ENCODE measurements at regions not wholly inside any gene's neighbourhood (a gene's known extent, or its start where the extent isn't known, plus 50 kb on each side); places are given as distances from the start of the nearest gene placed in this dataset.

GRCh38 chr18:40824291-40824690 lies 1130.7 kb upstream of the PIK3C3 start:
- DNase-seq (ENCODE audit: low spot score), result no peak

- no peak for DNase-seq (ENCODE audit: low spot score)
Measured at GRCh38 chr18:40821596-40822243, 1133.3 kb upstream of the PIK3C3 start.

- DNase-seq (ENCODE audit: low spot score), result no peak
Measured at GRCh38 chr18:40812981-40813515, 1142.0 kb upstream of the PIK3C3 start.

GRCh38 chr18:40810372-40810771 lies 1144.7 kb upstream of the PIK3C3 start:
- DNase-seq (ENCODE audit: low spot score), result no peak

- DNase-seq (ENCODE audit: low spot score), result no peak
Measured at GRCh38 chr18:40789286-40789685, 1165.7 kb upstream of the PIK3C3 start.

- no peak for DNase-seq (ENCODE audit: low spot score)
Measured at GRCh38 chr18:40782453-40783130, 1172.4 kb upstream of the PIK3C3 start.

- no peak for DNase-seq (ENCODE audit: low spot score)
Measured at GRCh38 chr18:40769786-40770185, 1185.2 kb upstream of the PIK3C3 start.

- no peak for DNase-seq (ENCODE audit: low spot score)
Measured at GRCh38 chr18:40760251-40760650, 1194.8 kb upstream of the PIK3C3 start.

GRCh38 chr18:40754477-40754876 lies 1200.6 kb upstream of the PIK3C3 start:
- DNase-seq (ENCODE audit: low spot score), result no peak

- no peak for DNase-seq (ENCODE audit: low spot score)
Measured at GRCh38 chr18:40752316-40752715, 1202.7 kb upstream of the PIK3C3 start.

GRCh38 chr18:40751186-40751585 lies 1203.8 kb upstream of the PIK3C3 start:
- DNase-seq (ENCODE audit: low spot score), result no peak

- no peak for DNase-seq (ENCODE audit: low spot score)
Measured at GRCh38 chr18:40739029-40739428, 1216.0 kb upstream of the PIK3C3 start.

GRCh38 chr18:40738321-40738880 lies 1216.6 kb upstream of the PIK3C3 start:
- no peak for DNase-seq (ENCODE audit: low spot score)

- DNase-seq (ENCODE audit: low spot score), result no peak
Measured at GRCh38 chr18:40708726-40709125, 1246.3 kb upstream of the PIK3C3 start.

- DNase-seq (ENCODE audit: low spot score), result no peak
Measured at GRCh38 chr18:40707797-40708196, 1247.2 kb upstream of the PIK3C3 start.

- DNase-seq (ENCODE audit: low spot score), result no peak
Measured at GRCh38 chr18:40698129-40698528, 1256.9 kb upstream of the PIK3C3 start.

- no peak for DNase-seq (ENCODE audit: low spot score)
Measured at GRCh38 chr18:40695526-40695925, 1259.5 kb upstream of the PIK3C3 start.

GRCh38 chr18:40692871-40693270 lies 1262.2 kb upstream of the PIK3C3 start:
- DNase-seq (ENCODE audit: low spot score), result no peak

GRCh38 chr18:40690062-40690461 lies 1265.0 kb upstream of the PIK3C3 start:
- no peak for DNase-seq (ENCODE audit: low spot score)

GRCh38 chr18:40687399-40687798 lies 1267.6 kb upstream of the PIK3C3 start:
- no peak for DNase-seq (ENCODE audit: low spot score)

GRCh38 chr18:40686836-40687235 lies 1268.2 kb upstream of the PIK3C3 start:
- DNase-seq (ENCODE audit: low spot score), result no peak

- no peak for DNase-seq (ENCODE audit: low spot score)
Measured at GRCh38 chr18:40685219-40685618, 1269.8 kb upstream of the PIK3C3 start.

- no peak for DNase-seq (ENCODE audit: low spot score)
Measured at GRCh38 chr18:40678318-40678717, 1276.7 kb upstream of the PIK3C3 start.
